Transverse colon (tissue), 4 donors: ENCODE measurements at regions not wholly inside any gene's neighbourhood (a gene's known extent, or its start where the extent isn't known, plus 50 kb on each side); places are given as distances from the start of the nearest gene placed in this dataset.

Experiments used
- DNase-seq: peaks from one replicate; pipeline ENCODE4 v3.0.0-alpha.2; 2019
- H3K27ac ChIP-seq, 4 donors: fragments of 200-600 bp; sonication (generic); 2 replicates each; pipeline ENCODE4 v1.5.1; 2016 to 2018; ENCODE audit warnings: inconsistent platforms in 4 of 4
- H3K27me3 ChIP-seq: fragments of 200-600 bp; sonication (generic); 2 replicates; pipeline ENCODE4 v1.5.1; 2017; ENCODE audit warnings: inconsistent platforms
- H3K36me3 ChIP-seq, 4 donors: fragments of 200-600 bp; sonication (generic); 2 replicates each; pipeline ENCODE4 v1.5.1; 2017 to 2019; ENCODE audit warnings: inconsistent platforms in 4 of 4
- H3K4me1 ChIP-seq, 4 donors: fragments of 200-600 bp; sonication (generic); 2 replicates each; pipeline ENCODE4 v1.5.1; 2017 to 2020; ENCODE audit warnings: inconsistent platforms in 4 of 4
- H3K4me3 ChIP-seq, 4 donors: fragments of 200-600 bp; sonication (generic); 1 replicate in 1 of 4; 2 replicates in 3 of 4; pipeline versions ENCODE4 v1.5.1 to v1.6.1; 2017 to 2019; ENCODE audit warnings: inconsistent platforms in 4 of 4
- H3K9me3 ChIP-seq, 2 donors: fragments of 200-600 bp; sonication (generic); 2 replicates each; pipeline ENCODE4 v1.5.1; 2017 to 2019; ENCODE audit warnings: inconsistent platforms in 2 of 2
- CTCF ChIP-seq, 5 experiments: fragments of 200-600 bp in 3 of 5; fragments of 450-650 bp in 2 of 5; sonication (generic) in 3 of 5; IDR thresholded peaks; 1 replicate in 2 of 5; 2 replicates in 3 of 5; pipeline ENCODE4 v1.5.1; 2016 to 2017; ENCODE audit warnings: antibody characterized with exemption in 5 of 5, inconsistent platforms in 3 of 5, mild to moderate bottlenecking in 2 of 5, moderate library complexity in 1 of 5
- EP300 ChIP-seq: sonication (generic); formaldehyde crosslinking; IDR thresholded peaks from one replicate; pipeline ENCODE4 v1.6.1; 2017; ENCODE audit warnings: antibody characterized with exemption, low read depth
- POLR2A ChIP-seq: fragments of 450-650 bp; IDR thresholded peaks from one replicate; pipeline ENCODE4 v1.6.1; 2016; ENCODE audit warnings: antibody characterized with exemption, mild to moderate bottlenecking, moderate library complexity
- POLR2AphosphoS5 ChIP-seq, 3 donors: sonication (generic); formaldehyde crosslinking; IDR thresholded peaks; one replicate each; pipeline ENCODE4 v1.6.1; 2016; ENCODE audit warnings: antibody characterized with exemption in 3 of 3
- WGBS, 2 donors: methylation state at CpG; one replicate each; pipeline ENCODE4 v1.1.5; 2018; ENCODE audit warnings: low coverage in 1 of 2; 5-methylcytosine and 5-hydroxymethylcytosine counted together
- in situ Hi-C, 4 donors: fragments of 200-750 bp; cut with MboI; loops; one replicate each; pipeline versions ENCODE4 v1.15.0 to v1.15.1; 2017; ENCODE audit warnings: low sequenced_read_pairs in 3 of 4, low pct_ligation_motif_present in 1 of 4, low pct_unique_long_range_greater_than_20kb in 1 of 4
- intact Hi-C: fragments of 100-400 bp; cut with DNase I; formaldehyde crosslinking; loops from one replicate; pipeline ENCODE4 v1.15.1; 2023; ENCODE audit warnings: low total_unique reads

- no peak for DNase-seq
- 27 to 37% methylated on average over 3 of the region's 3 CpGs for WGBS, 2 donors
- no peaks in the 10 kb centered on the region for H3K27me3 ChIP-seq
- H3K4me3 ChIP-seq, result no peak overlapping the region
- no peaks in the 10 kb centered on the region for H3K4me1 ChIP-seq
- TF ChIP-seq POLR2A, result no peak
- TF ChIP-seq POLR2AphosphoS5 (IDR thresholded peaks at IDR 0.05), result no peak
- TF ChIP-seq CTCF (IDR thresholded peaks at IDR 0.05), result no peak
- no peak for TF ChIP-seq EP300
- H3K9me3 ChIP-seq, result no peaks in the 10 kb centered on the region
- H3K27ac ChIP-seq, result no peak overlapping the region
- intact Hi-C loops, result no loop called here
- H3K36me3 ChIP-seq, result no peaks in the 10 kb centered on the region
- in situ Hi-C loops, result no loop called here
These were observed 239.8 kb downstream of the COG6 start for GRCh38 chr13:39895254-39895653.

- intact Hi-C loops (no loop called here), in situ Hi-C loops (no loop called here)
- Histone ChIP-seq H3K27me3 (no peaks in the 10 kb centered on the region), H3K9me3 (no peaks in the 10 kb centered on the region), H3K36me3 (no peaks in the 10 kb centered on the region), H3K27ac (no peak overlapping the region), H3K4me3 (no peak overlapping the region), H3K4me1 (no peaks in the 10 kb centered on the region)
- DNase-seq, result no peak
- no peak for TF ChIP-seq EP300
- TF ChIP-seq POLR2AphosphoS5 (IDR thresholded peaks at IDR 0.05), result no peak
- TF ChIP-seq CTCF (IDR thresholded peaks at IDR 0.05), result no peak
- no peak for TF ChIP-seq POLR2A
- WGBS, 2 donors, result 59 to 74% methylated on average over 5 of the region's 5 CpGs
These were observed 242.2 kb downstream of the COG6 start for GRCh38 chr13:39897636-39898035.

GRCh38 chr13:39900106-39900750 is 244.8 kb downstream of the COG6 start:
- 33 to 64% methylated on average over 1 to 4 of the region's 4 CpGs for WGBS, 2 donors
- Histone ChIP-seq H3K36me3 (no peaks in the 10 kb centered on the region), H3K9me3 (no peaks in the 10 kb centered on the region), H3K4me3 (no peak overlapping the region), H3K27me3 (no peaks in the 10 kb centered on the region), H3K27ac (no peak overlapping the region), H3K4me1 (no peaks in the 10 kb centered on the region)
- no peak for DNase-seq
- in situ Hi-C loops (no loop called here), intact Hi-C loops (no loop called here)
- TF ChIP-seq EP300 (no peak), POLR2A (no peak), POLR2AphosphoS5 (IDR thresholded peaks at IDR 0.05) (no peak), CTCF (IDR thresholded peaks at IDR 0.05) (no peak)

GRCh38 chr13:39904959-39905358 is 249.5 kb downstream of the COG6 start:
- WGBS, 2 donors, result 92 to 93% methylated on average over 2 of the region's 2 CpGs
- Histone ChIP-seq H3K27ac (no peak overlapping the region), H3K4me1 (no peaks in the 10 kb centered on the region), H3K36me3 (no peaks in the 10 kb centered on the region), H3K27me3 (no peaks in the 10 kb centered on the region), H3K9me3 (no peaks in the 10 kb centered on the region), H3K4me3 (no peak overlapping the region)
- DNase-seq, result no peak
- intact Hi-C loops (no loop called here), in situ Hi-C loops (no loop called here)
- TF ChIP-seq POLR2AphosphoS5 (IDR thresholded peaks at IDR 0.05) (no peak), CTCF (IDR thresholded peaks at IDR 0.05) (no peak), EP300 (no peak), POLR2A (no peak)
